GM18517 (cell line): ENCODE measurements at regions not wholly inside any gene's neighbourhood (a gene's known extent, or its start where the extent isn't known, plus 50 kb on each side); places are given as distances from the start of the nearest gene placed in this dataset.

Experiments used
- ATAC-seq: cut with Tn5 transposase; IDR thresholded peaks from one replicate; pipeline ENCODE4 v1.9.1; 2021; ENCODE audit warnings: mild to moderate bottlenecking, moderate library complexity; ENCODE audit not compliant: unreplicated experiment

GRCh38 chr3:168475704-168476103 is 380.0 kb upstream of the GOLIM4 start:
- ATAC-seq, result no peak

- ATAC-seq, result no peak
Measured at GRCh38 chr3:168473334-168473890, 377.7 kb upstream of the GOLIM4 start.

- ATAC-seq, result no peak
Measured at GRCh38 chr3:168472783-168473182, 377.1 kb upstream of the GOLIM4 start.

GRCh38 chr3:168470380-168470779 is 374.7 kb upstream of the GOLIM4 start:
- ATAC-seq, result no peak

GRCh38 chr3:168469436-168469835 is 373.7 kb upstream of the GOLIM4 start:
- ATAC-seq, result no peak

- ATAC-seq, result peak; percentile 77
Measured at GRCh38 chr3:168467115-168467714, 371.5 kb upstream of the GOLIM4 start.

GRCh38 chr3:168461793-168462192 is 366.1 kb upstream of the GOLIM4 start:
- ATAC-seq, result no peak

GRCh38 chr3:168459226-168459784 is 363.6 kb upstream of the GOLIM4 start:
- ATAC-seq, result no peak

- ATAC-seq, result no peak
Measured at GRCh38 chr3:168457954-168458539, 362.3 kb upstream of the GOLIM4 start.

- ATAC-seq, result no peak
Measured at GRCh38 chr3:168455814-168456213, 360.1 kb upstream of the GOLIM4 start.

GRCh38 chr3:168453623-168454022 is 357.9 kb upstream of the GOLIM4 start:
- no peak for ATAC-seq

- ATAC-seq, result no peak
Measured at GRCh38 chr3:168443965-168444364, 348.2 kb upstream of the GOLIM4 start.

- ATAC-seq, result no peak
Measured at GRCh38 chr3:168442502-168442901, 346.8 kb upstream of the GOLIM4 start.

- ATAC-seq, result no peak
Measured at GRCh38 chr3:168436245-168436724, 340.6 kb upstream of the GOLIM4 start.

- no peak for ATAC-seq
Measured at GRCh38 chr3:168431491-168431890, 335.8 kb upstream of the GOLIM4 start.

GRCh38 chr3:168427835-168428475 is 332.2 kb upstream of the GOLIM4 start:
- no peak for ATAC-seq

GRCh38 chr3:168427156-168427555 is 331.4 kb upstream of the GOLIM4 start:
- ATAC-seq, result no peak

GRCh38 chr3:168425936-168426595 is 330.3 kb upstream of the GOLIM4 start:
- no peak for ATAC-seq

GRCh38 chr3:168424059-168424734 is 328.5 kb upstream of the GOLIM4 start:
- ATAC-seq, result no peak

GRCh38 chr3:168422843-168423242 is 327.1 kb upstream of the GOLIM4 start:
- no peak for ATAC-seq

- no peak for ATAC-seq
Measured at GRCh38 chr3:168419091-168419490, 323.4 kb upstream of the GOLIM4 start.
